H1 (cell line): ENCODE measurements at regions not wholly inside any gene's neighbourhood (a gene's known extent, or its start where the extent isn't known, plus 50 kb on each side); places are given as distances from the start of the nearest gene placed in this dataset.

ENCODE experiments used
- CTCF ChIA-PET: fragments of 300-600 bp; sonication (Branson Sonifier 250); formaldehyde crosslinking; loops from one replicate; lab custom pipeline; 2021; ENCODE audit not compliant: partially characterized antibody; lab: Charles Lee
- POLR2A ChIA-PET: fragments of 300-600 bp; sonication (Branson Sonifier 250); formaldehyde crosslinking; loops from one replicate; lab custom pipeline; 2021; ENCODE audit warnings: inconsistent platforms; ENCODE audit not compliant: partially characterized antibody; lab: Charles Lee
- DNase-seq, 2 experiments: peaks; one replicate each; pipeline versions ENCODE4 v3.0.0 to v3.0.0-alpha.2; 2010 to 2022; ENCODE audit warnings: low spot score in 2 of 2, low read depth in 1 of 2, mixed read lengths in 1 of 2
- FAIRE-seq: peaks from 2 replicates; lab custom pipeline; 2011; peaks lifted over from hg19 to GRCh38; lab: Jason Lieb, UNC
- H2AFZ ChIP-seq: 2 replicates; pipeline ENCODE4 v1.8.1; 2012; ENCODE audit warnings: low read length, inconsistent platforms
- H2AK5ac ChIP-seq: 2 replicates; pipeline ENCODE4 v1.6.1; 2013; ENCODE audit warnings: low read depth, low read length
- H2BK120ac ChIP-seq: replicated peaks from 2 replicates; pipeline ENCODE3; 2013; ENCODE audit warnings: low read depth, low read length, inconsistent platforms
- H2BK12ac ChIP-seq: 2 replicates; pipeline ENCODE4 v1.6.1; 2013; ENCODE audit warnings: low read depth, low read length
- H2BK15ac ChIP-seq: 2 replicates; pipeline ENCODE4 v1.6.1; 2013; ENCODE audit warnings: low read length
- H2BK20ac ChIP-seq: 2 replicates; pipeline ENCODE4 v1.6.1; 2013; ENCODE audit warnings: low read length
- H2BK5ac ChIP-seq: 2 replicates; pipeline ENCODE4 v1.6.1; 2013; ENCODE audit warnings: low read depth, low read length
- H3K14ac ChIP-seq: 2 replicates; pipeline ENCODE4 v1.6.1; 2013; ENCODE audit warnings: inconsistent platforms; ENCODE audit not compliant: insufficient read length
- H3K18ac ChIP-seq: 2 replicates; pipeline ENCODE4 v1.6.1; 2013; ENCODE audit warnings: low read length; ENCODE audit errors: extremely low read depth
- H3K23ac ChIP-seq: 2 replicates; pipeline ENCODE4 v1.6.1; 2013; ENCODE audit warnings: inconsistent platforms; ENCODE audit not compliant: insufficient read length
- H3K23me2 ChIP-seq: 2 replicates; pipeline ENCODE4 v1.6.1; 2013; ENCODE audit warnings: low read depth, low read length
- H3K27ac ChIP-seq: 2 replicates; pipeline ENCODE4 v1.6.1; 2011; ENCODE audit warnings: low read depth, low read length, inconsistent platforms
- H3K27me3 ChIP-seq, 4 experiments: replicated peaks in 1 of 4; 1 replicate in 1 of 4; 2 replicates in 3 of 4; pipeline versions ENCODE4 v1.6.1 to v1.8.1; 2011 to 2013; ENCODE audit warnings: low read length in 3 of 4, mild to moderate bottlenecking in 3 of 4, inconsistent platforms in 2 of 4, mixed read lengths in 2 of 4, moderate library complexity in 1 of 4; ENCODE audit not compliant: control insufficient read depth in 3 of 4, insufficient read depth in 3 of 4; ENCODE audit errors: extremely low read depth in 1 of 4
- H3K36me3 ChIP-seq, 4 experiments: 2 replicates each; pipeline versions ENCODE4 v1.6.1 to v1.8.1; 2011 to 2013; ENCODE audit warnings: mild to moderate bottlenecking in 4 of 4, low read length in 3 of 4, moderate library complexity in 2 of 4, control low read depth in 1 of 4, inconsistent platforms in 1 of 4; ENCODE audit not compliant: insufficient read depth in 4 of 4, control insufficient read depth in 2 of 4
- H3K4ac ChIP-seq: replicated peaks from 2 replicates; pipeline ENCODE3; 2013; ENCODE audit warnings: low read length, low read depth, mixed read lengths, inconsistent platforms; ENCODE audit not compliant: insufficient read length
- H3K4me1 ChIP-seq, 4 experiments: replicated peaks in 1 of 4; 1 replicate in 1 of 4; 2 replicates in 3 of 4; pipeline versions ENCODE4 v1.6.1 to v1.8.1; 2011 to 2013; ENCODE audit warnings: low read length in 3 of 4, inconsistent platforms in 2 of 4, mixed read lengths in 1 of 4; ENCODE audit not compliant: insufficient read depth in 4 of 4, control insufficient read depth in 3 of 4
- H3K4me2 ChIP-seq, 2 experiments: 2 replicates each; pipeline versions ENCODE4 v1.6.1 to v1.8.1; 2011 to 2013; ENCODE audit warnings: low read depth in 2 of 2, low read length in 2 of 2, control low read depth in 1 of 2, inconsistent platforms in 1 of 2, mild to moderate bottlenecking in 1 of 2; ENCODE audit not compliant: insufficient read depth in 1 of 2
- H3K4me3 ChIP-seq, 4 experiments: fragments of 200-600, 300-600 bp in 1 of 4; sonication (generic), shearing (Covaris generic), sonication (Bioruptor Twin) in 1 of 4; 2 replicates each; pipeline versions ENCODE4 v1.5.1 to v1.8.1; 2011 to 2016; ENCODE audit warnings: low read length in 4 of 4, low read depth in 3 of 4, control low read depth in 2 of 4, inconsistent platforms in 2 of 4, mild to moderate bottlenecking in 2 of 4, mixed read lengths in 1 of 4, moderate library complexity in 1 of 4; ENCODE audit not compliant: insufficient read depth in 2 of 4; ENCODE audit errors: extremely low read depth in 1 of 4
- H3K56ac ChIP-seq: replicated peaks from 2 replicates; pipeline ENCODE3; 2013; ENCODE audit warnings: low read depth, mild to moderate bottlenecking, mixed read lengths, low read length, inconsistent platforms; ENCODE audit not compliant: insufficient read length
- H3K79me1 ChIP-seq: 2 replicates; pipeline ENCODE4 v1.6.1; 2013; ENCODE audit warnings: low read depth, low read length, control low read depth
- H3K79me2 ChIP-seq, 2 experiments: 2 replicates each; pipeline versions ENCODE4 v1.6.1 to v1.8.1; 2012 to 2013; ENCODE audit warnings: low read length in 2 of 2, mild to moderate bottlenecking in 2 of 2, inconsistent platforms in 1 of 2; ENCODE audit not compliant: insufficient read depth in 2 of 2, control insufficient read depth in 1 of 2
- H3K9ac ChIP-seq, 4 experiments: replicated peaks in 1 of 4; 1 replicate in 1 of 4; 2 replicates in 3 of 4; pipeline versions ENCODE4 v1.6.1 to v1.8.1; 2011 to 2013; ENCODE audit warnings: low read depth in 3 of 4, low read length in 3 of 4, control low read depth in 2 of 4, mild to moderate bottlenecking in 2 of 4, moderate library complexity in 2 of 4, inconsistent platforms in 1 of 4; ENCODE audit errors: extremely low read depth in 1 of 4
- H3K9me3 ChIP-seq, 2 experiments: 2 replicates each; pipeline versions ENCODE4 v1.6.1 to v1.8.1; 2012 to 2013; ENCODE audit warnings: mild to moderate bottlenecking in 2 of 2, moderate library complexity in 2 of 2, control low read depth in 1 of 2, inconsistent platforms in 1 of 2, low read depth in 1 of 2, low read length in 1 of 2, mixed read lengths in 1 of 2; ENCODE audit not compliant: insufficient read depth in 2 of 2
- H4K20me1 ChIP-seq, 2 experiments: replicated peaks in 1 of 2; 2 replicates each; pipeline versions ENCODE3 to v1.8.1; 2011 to 2013; ENCODE audit warnings: inconsistent platforms in 2 of 2, low read length in 2 of 2, mild to moderate bottlenecking in 1 of 2; ENCODE audit not compliant: insufficient read depth in 2 of 2, control insufficient read depth in 1 of 2
- H4K5ac ChIP-seq: 2 replicates; pipeline ENCODE4 v1.6.1; 2013; ENCODE audit warnings: low read length, low read depth, mixed read lengths, inconsistent platforms; ENCODE audit not compliant: insufficient read length
- H4K8ac ChIP-seq: 2 replicates; pipeline ENCODE4 v1.8.0; 2013; ENCODE audit warnings: mild to moderate bottlenecking, moderate library complexity, low read length, inconsistent platforms; ENCODE audit not compliant: insufficient read depth; ENCODE audit errors: extremely low read depth
- H4K91ac ChIP-seq: replicated peaks from 2 replicates; pipeline ENCODE3; 2013; ENCODE audit warnings: low read length, mixed read lengths, inconsistent platforms; ENCODE audit not compliant: insufficient read length
- BCL11A ChIP-seq, 2 experiments: IDR thresholded peaks; one replicate each; pipeline ENCODE4 v1.6.1; 2011; ENCODE audit warnings: low read depth in 2 of 2, low read length in 2 of 2, mild to moderate bottlenecking in 2 of 2
- EZH2 ChIP-seq: fragments of 200-600 bp; sonication (generic); IDR thresholded peaks from 2 replicates; pipeline ENCODE4 v1.7.1; 2012; ENCODE audit warnings: low read depth, mild to moderate bottlenecking, moderate library complexity, low read length, inconsistent platforms; ENCODE audit not compliant: severe bottlenecking
- KDM1A ChIP-seq: fragments of 200-600, 300-600 bp; sonication (generic); IDR thresholded peaks from 2 replicates; pipeline ENCODE4 v1.7.1; 2016; ENCODE audit warnings: mild to moderate bottlenecking, low read length, borderline replicate concordance
- KDM5A ChIP-seq: fragments of 200-600 bp; IDR thresholded peaks from 2 replicates; pipeline ENCODE4 v1.7.1; 2012; ENCODE audit warnings: mild to moderate bottlenecking, low read length, inconsistent platforms, mixed read lengths
- PHF8 ChIP-seq: fragments of 200-600 bp; sonication (generic); conservative IDR thresholded peaks from 2 replicates; pipeline ENCODE4 v1.7.1; 2012; ENCODE audit warnings: low read depth, mild to moderate bottlenecking, inconsistent platforms, low read length, moderate library complexity
- RBBP5 ChIP-seq: IDR thresholded peaks from 2 replicates; pipeline ENCODE4 v1.7.1; 2012; ENCODE audit warnings: low read depth, mild to moderate bottlenecking, inconsistent platforms, low read length, moderate library complexity, borderline replicate concordance
- RXRA ChIP-seq: IDR thresholded peaks from 2 replicates; pipeline ENCODE4 v1.6.1; 2011; ENCODE audit warnings: low read depth, mild to moderate bottlenecking, low read length, moderate library complexity; ENCODE audit not compliant: insufficient read depth
- YY1 ChIP-seq: IDR thresholded peaks from 2 replicates; pipeline ENCODE4 v1.6.1; 2011; ENCODE audit warnings: low read depth, mild to moderate bottlenecking, low read length
- WGBS, 2 experiments: shearing (Covaris generic) in 1 of 2; methylation state at CpG; one replicate each; pipeline versions ENCODE4 v1.1.6 to v1.1.7; 2013 to 2015; ENCODE audit warnings: low lambda C conversion rate in 2 of 2, mixed read lengths in 2 of 2, inconsistent platforms in 1 of 2, low coverage in 1 of 2, missing lambda C conversion rate in 1 of 2; ENCODE audit not compliant: insufficient replicate concordance in 2 of 2, insufficient coverage in 1 of 2, insufficient read length in 1 of 2; ENCODE audit errors: extremely low coverage in 1 of 2, missing lambda C conversion rate in 1 of 2; 5-methylcytosine and 5-hydroxymethylcytosine counted together
- TF ChIP-seq, protein P1 (sequence below): IDR thresholded peaks from 2 replicates; pipeline ENCODE4 v1.6.1; 2012; ENCODE audit warnings: inconsistent platforms

DNA sequence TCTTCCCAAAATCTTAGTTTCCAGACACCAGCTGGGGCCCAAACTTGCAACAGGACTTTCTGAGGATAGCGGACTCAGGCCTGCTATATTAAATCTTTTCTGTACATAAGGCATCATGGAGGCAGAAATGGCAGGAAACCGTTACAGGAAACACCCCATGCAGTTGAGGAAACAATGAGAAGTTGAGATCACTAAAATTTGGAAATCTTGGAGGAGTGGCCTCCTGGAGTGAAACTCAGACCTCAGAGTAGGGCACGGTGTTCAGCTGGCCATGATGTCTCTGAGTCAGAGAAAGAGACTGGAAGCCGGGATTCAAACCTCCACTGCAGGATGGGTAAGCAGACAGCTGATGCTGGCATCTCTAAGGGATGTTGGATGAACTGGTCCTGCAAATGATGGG lies 372.6 kb upstream of the CTSO start:
- no peak overlapping the region for H3K14ac ChIP-seq
- H3K56ac ChIP-seq: no peak overlapping the region
- 0 out of 2 replicates have a peak overlapping the region, but pooled peaks have one; percentile 32 for H2AFZ ChIP-seq
- H3K9ac ChIP-seq: no peak overlapping the region
- no peak overlapping the region for H3K4ac ChIP-seq
- H3K4me3 ChIP-seq: no peak overlapping the region
- DNase-seq (no peak), FAIRE-seq (no peak)
- no peak overlapping the region for H3K27ac ChIP-seq
- H2BK12ac ChIP-seq: no peak overlapping the region
- H3K23me2 ChIP-seq: no peaks in the 10 kb centered on the region
- H2BK5ac ChIP-seq: no peak overlapping the region
- H3K23ac ChIP-seq: no peak overlapping the region
- no peaks in the 10 kb centered on the region for H3K36me3 ChIP-seq
- H2AK5ac ChIP-seq: no peak overlapping the region
- no peak overlapping the region for H4K91ac ChIP-seq
- no peak overlapping the region for H4K8ac ChIP-seq
- no peaks in the 10 kb centered on the region for H4K20me1 ChIP-seq
- H3K18ac ChIP-seq: no peak overlapping the region
- H3K79me1 ChIP-seq: no peaks in the 10 kb centered on the region
- WGBS, 2 experiments: 68% methylated on average over 4 of the region's 4 CpGs; no CpG with 5 or more reads in 1 of the 2 experiments
- H3K27me3 ChIP-seq: no peaks in the 10 kb centered on the region
- no peak overlapping the region for H3K4me2 ChIP-seq
- POLR2A ChIA-PET: no interaction called here
- H2BK20ac ChIP-seq: no peak overlapping the region
- CTCF ChIA-PET: interaction anchor here (1.0 to 1.3 kb wide), 2 partner anchors 34 to 157 kb away, joined by 3 read pairs; no protein-coding TSS in a partner anchor
- no peaks in the 10 kb centered on the region for H3K79me2 ChIP-seq
- no peak overlapping the region for H4K5ac ChIP-seq
- no peak overlapping the region for H2BK120ac ChIP-seq
- H2BK15ac ChIP-seq: no peak overlapping the region
- no peaks in the 10 kb centered on the region; a peak in 1 of 7 replicates for H3K4me1 ChIP-seq
- no peaks in the 10 kb centered on the region for H3K9me3 ChIP-seq
- no peak for TF ChIP-seq EZH2
- no peak for TF ChIP-seq KDM1A
- TF ChIP-seq RBBP5: no peak
- TF ChIP-seq KDM5A: no peak
- TF ChIP-seq, protein P1, sequence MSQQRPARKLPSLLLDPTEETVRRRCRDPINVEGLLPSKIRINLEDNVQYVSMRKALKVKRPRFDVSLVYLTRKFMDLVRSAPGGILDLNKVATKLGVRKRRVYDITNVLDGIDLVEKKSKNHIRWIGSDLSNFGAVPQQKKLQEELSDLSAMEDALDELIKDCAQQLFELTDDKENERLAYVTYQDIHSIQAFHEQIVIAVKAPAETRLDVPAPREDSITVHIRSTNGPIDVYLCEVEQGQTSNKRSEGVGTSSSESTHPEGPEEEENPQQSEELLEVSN: no peak
- TF ChIP-seq PHF8: no peak
- no peak for TF ChIP-seq RXRA
- no peak for TF ChIP-seq BCL11A (IDR thresholded peaks at IDR 0.05; ENCODE audit: low read depth in 2 of 2, low read length in 2 of 2)
- TF ChIP-seq YY1: no peak
- TF ChIP-seq, all 59 proteins: peak for 0
